Activated CD8-positive, alpha-beta memory T cell treated with anti-CD3 and anti-CD28 coated beads, Interleukin-2, amount 50 U/mL, for 4 hours (primary cell): ENCODE measurements at regions not wholly inside any gene's neighbourhood (a gene's known extent, or its start where the extent isn't known, plus 50 kb on each side); places are given as distances from the start of the nearest gene placed in this dataset.

ENCODE experiments used
- DNase-seq: peaks from one replicate; pipeline ENCODE4 v3.0.0-alpha.2; 2020

GRCh38 chr1:55839626-55840025 lies 624.5 kb upstream of the USP24 start:
- no peak for DNase-seq

- no peak for DNase-seq
Measured at GRCh38 chr1:55839221-55839620, 624.1 kb upstream of the USP24 start.

- no peak for DNase-seq
Measured at GRCh38 chr1:55836086-55836485, 620.9 kb upstream of the USP24 start.

GRCh38 chr1:55833529-55834091 lies 618.4 kb upstream of the USP24 start:
- no peak for DNase-seq

GRCh38 chr1:55831759-55832158 lies 616.6 kb upstream of the USP24 start:
- DNase-seq = no peak

- no peak for DNase-seq
Measured at GRCh38 chr1:55828044-55828443, 612.9 kb upstream of the USP24 start.

GRCh38 chr1:55827350-55827749 lies 612.2 kb upstream of the USP24 start:
- no peak for DNase-seq

GRCh38 chr1:55826381-55827080 lies 611.4 kb upstream of the USP24 start:
- DNase-seq = no peak

GRCh38 chr1:55825461-55825860 lies 610.3 kb upstream of the USP24 start:
- DNase-seq = no peak

- no peak for DNase-seq
Measured at GRCh38 chr1:55824251-55824640, 609.1 kb upstream of the USP24 start.

- no peak for DNase-seq
Measured at GRCh38 chr1:55823541-55824250, 608.5 kb upstream of the USP24 start.

GRCh38 chr1:55822891-55823290 lies 607.7 kb upstream of the USP24 start:
- no peak for DNase-seq

GRCh38 chr1:55821234-55821633 lies 606.1 kb upstream of the USP24 start:
- DNase-seq = no peak

GRCh38 chr1:55820501-55820900 lies 605.3 kb upstream of the USP24 start:
- DNase-seq = no peak

GRCh38 chr1:55819011-55819410 lies 603.8 kb upstream of the USP24 start:
- no peak for DNase-seq

GRCh38 chr1:55816456-55817426 lies 601.6 kb upstream of the USP24 start:
- no peak for DNase-seq

- no peak for DNase-seq
Measured at GRCh38 chr1:55815745-55816455, 600.7 kb upstream of the USP24 start.

GRCh38 chr1:55814967-55815366 lies 599.8 kb upstream of the USP24 start:
- no peak for DNase-seq

GRCh38 chr1:55813618-55814017 lies 598.5 kb upstream of the USP24 start:
- no peak for DNase-seq

GRCh38 chr1:55812281-55812680 lies 597.1 kb upstream of the USP24 start:
- DNase-seq = no peak

- no peak for DNase-seq
Measured at GRCh38 chr1:55808263-55808662, 593.1 kb upstream of the USP24 start.

GRCh38 chr1:55803429-55803828 lies 588.3 kb upstream of the USP24 start:
- DNase-seq = no peak

GRCh38 chr1:55801481-55801880 lies 586.3 kb upstream of the USP24 start:
- DNase-seq = no peak
